SH-SY5Y (cell line): ENCODE measurements at regions not wholly inside any gene's neighbourhood (a gene's known extent, or its start where the extent isn't known, plus 50 kb on each side); places are given as distances from the start of the nearest gene placed in this dataset.

ENCODE experiments used
- GATA2 ChIP-seq: IDR thresholded peaks from 2 replicates; pipeline ENCODE4 v1.6.1; 2011; ENCODE audit warnings: mild to moderate bottlenecking, low read depth, low read length
- GATA3 ChIP-seq: IDR thresholded peaks from 2 replicates; pipeline ENCODE4 v1.6.1; 2011; ENCODE audit warnings: low read depth, mild to moderate bottlenecking, low read length, moderate library complexity

- TF ChIP-seq GATA2: no peak
- no peak for TF ChIP-seq GATA3
Observed at GRCh38 chr20:57779401-57780003, 69.7 kb upstream of the PMEPA1 start.
